C4-2B (cell line): ENCODE measurements at regions not wholly inside any gene's neighbourhood (a gene's known extent, or its start where the extent isn't known, plus 50 kb on each side); places are given as distances from the start of the nearest gene placed in this dataset.

Experiments
- ZFX ChIP-seq: fragments of 450-650 bp; IDR thresholded peaks from 2 replicates; pipeline ENCODE4 v1.6.1; 2017
- TF ChIP-seq, protein P1 (sequence below): fragments of 450-650 bp; conservative IDR thresholded peaks from 2 replicates; pipeline ENCODE4 v1.5.1; 2017; ENCODE audit warnings: mild to moderate bottlenecking

DNA sequence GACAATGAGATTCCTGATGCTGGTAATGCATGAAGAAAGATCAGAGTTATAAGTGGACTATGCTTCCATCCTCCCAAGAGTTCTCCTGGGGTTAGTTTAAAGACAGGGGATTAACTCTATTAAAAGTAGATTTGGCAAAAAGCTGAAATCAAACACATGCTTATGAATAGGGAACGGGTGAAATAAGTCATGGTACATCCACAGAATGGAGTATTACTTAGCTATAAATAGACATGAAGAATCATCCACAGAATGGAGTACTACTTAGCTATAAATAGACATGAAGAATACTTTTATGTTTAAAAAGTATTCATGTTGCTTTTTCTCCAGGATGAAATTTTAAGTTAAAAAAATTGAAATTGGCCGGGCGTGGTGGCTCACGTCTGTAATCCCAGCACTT, 596.4 kb upstream of the B3GAT1 start:
- TF ChIP-seq, protein P1, sequence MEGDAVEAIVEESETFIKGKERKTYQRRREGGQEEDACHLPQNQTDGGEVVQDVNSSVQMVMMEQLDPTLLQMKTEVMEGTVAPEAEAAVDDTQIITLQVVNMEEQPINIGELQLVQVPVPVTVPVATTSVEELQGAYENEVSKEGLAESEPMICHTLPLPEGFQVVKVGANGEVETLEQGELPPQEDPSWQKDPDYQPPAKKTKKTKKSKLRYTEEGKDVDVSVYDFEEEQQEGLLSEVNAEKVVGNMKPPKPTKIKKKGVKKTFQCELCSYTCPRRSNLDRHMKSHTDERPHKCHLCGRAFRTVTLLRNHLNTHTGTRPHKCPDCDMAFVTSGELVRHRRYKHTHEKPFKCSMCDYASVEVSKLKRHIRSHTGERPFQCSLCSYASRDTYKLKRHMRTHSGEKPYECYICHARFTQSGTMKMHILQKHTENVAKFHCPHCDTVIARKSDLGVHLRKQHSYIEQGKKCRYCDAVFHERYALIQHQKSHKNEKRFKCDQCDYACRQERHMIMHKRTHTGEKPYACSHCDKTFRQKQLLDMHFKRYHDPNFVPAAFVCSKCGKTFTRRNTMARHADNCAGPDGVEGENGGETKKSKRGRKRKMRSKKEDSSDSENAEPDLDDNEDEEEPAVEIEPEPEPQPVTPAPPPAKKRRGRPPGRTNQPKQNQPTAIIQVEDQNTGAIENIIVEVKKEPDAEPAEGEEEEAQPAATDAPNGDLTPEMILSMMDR = no peak
- TF ChIP-seq ZFX = no peak
